IMR-90 (cell line): ENCODE measurements at regions not wholly inside any gene's neighbourhood (a gene's known extent, or its start where the extent isn't known, plus 50 kb on each side); places are given as distances from the start of the nearest gene placed in this dataset.

ENCODE experiments used
- ATAC-seq: fragments of 200-7000 bp; cut with Tn5 transposase; 2 replicates; pipeline ENCODE4 v1.9.1; 2020; ENCODE audit warnings: low read depth, mild to moderate bottlenecking, moderate library complexity
- BruUV-seq: library from RNA; stranded (reverse); fragments of 400-500 nt; replicated peaks from 2 replicates; lab custom pipeline; 2021; lab: Mats Ljungman, UMichigan
- CTCF ChIA-PET: fragments of 300-600 bp; formaldehyde crosslinking; extraction: SDS; loops from one replicate; lab custom pipeline; 2021; ENCODE audit warnings: antibody characterized with exemption; lab: Yijun Ruan, JAX
- POLR2A ChIA-PET: fragments of 300-600 bp; sonication (Branson Sonifier 250); formaldehyde crosslinking; loops from one replicate; lab custom pipeline; 2022; ENCODE audit warnings: antibody characterized with exemption; ENCODE audit not compliant: unreplicated experiment; lab: Charles Lee
- DNase-seq: peaks from one replicate; pipeline ENCODE4 v3.0.0; 2013
- H2AFZ ChIP-seq: replicated peaks from 2 replicates; pipeline ENCODE3; 2013; ENCODE audit warnings: low read length, mild to moderate bottlenecking; ENCODE audit not compliant: poor library complexity
- H2AK5ac ChIP-seq: 2 replicates; pipeline ENCODE4 v1.6.1; 2013; ENCODE audit warnings: low read depth, low read length, inconsistent platforms
- H2AK9ac ChIP-seq: replicated peaks from 2 replicates; pipeline ENCODE3; 2013; ENCODE audit warnings: mild to moderate bottlenecking, low read depth, low read length, moderate library complexity; ENCODE audit not compliant: poor library complexity
- H2BK120ac ChIP-seq: 2 replicates; pipeline ENCODE4 v1.6.1; 2013; ENCODE audit warnings: low read depth, low read length, inconsistent platforms
- H2BK15ac ChIP-seq: 3 replicates; pipeline ENCODE4 v1.6.1; 2013; ENCODE audit warnings: low read depth, low read length, inconsistent platforms
- H2BK20ac ChIP-seq: 2 replicates; pipeline ENCODE4 v1.6.1; 2013; ENCODE audit warnings: low read depth, mild to moderate bottlenecking, inconsistent platforms, low read length, moderate library complexity
- H2BK5ac ChIP-seq: 2 replicates; pipeline ENCODE4 v1.6.1; 2013; ENCODE audit warnings: mild to moderate bottlenecking, low read depth, low read length, inconsistent platforms; ENCODE audit not compliant: poor library complexity, severe bottlenecking
- H3K14ac ChIP-seq: replicated peaks from 2 replicates; pipeline ENCODE4 v1.6.1; 2013; ENCODE audit warnings: low read depth, low read length, inconsistent platforms
- H3K18ac ChIP-seq: 2 replicates; pipeline ENCODE4 v1.6.1; 2013; ENCODE audit warnings: low read depth, low read length, control low read depth
- H3K23ac ChIP-seq: 2 replicates; pipeline ENCODE4 v1.6.1; 2013; ENCODE audit warnings: low read depth, low read length, inconsistent platforms
- H3K27ac ChIP-seq: 2 replicates; pipeline ENCODE4 v1.5.1; 2013; ENCODE audit warnings: mild to moderate bottlenecking, control low read depth, low read length; ENCODE audit not compliant: insufficient read depth
- H3K27me3 ChIP-seq: 2 replicates; pipeline ENCODE4 v1.6.1; 2013; ENCODE audit warnings: low read length; ENCODE audit not compliant: control insufficient read depth, insufficient read depth
- H3K36me3 ChIP-seq: 2 replicates; pipeline ENCODE4 v1.6.1; 2013; ENCODE audit warnings: low read length, mixed read lengths; ENCODE audit not compliant: control insufficient read depth, insufficient read depth
- H3K4ac ChIP-seq: 2 replicates; pipeline ENCODE4 v1.6.1; 2013; ENCODE audit warnings: low read depth, low read length, inconsistent platforms
- H3K4me1 ChIP-seq: 2 replicates; pipeline ENCODE4 v1.6.1; 2013; ENCODE audit warnings: low read length, mixed read lengths; ENCODE audit not compliant: control insufficient read depth, insufficient read depth
- H3K4me2 ChIP-seq: 2 replicates; pipeline ENCODE4 v1.6.1; 2013; ENCODE audit warnings: low read depth, mild to moderate bottlenecking, control low read depth, low read length, moderate library complexity
- H3K4me3 ChIP-seq: 2 replicates; pipeline ENCODE4 v1.5.1; 2013; ENCODE audit warnings: low read depth, mild to moderate bottlenecking, control low read depth, low read length, moderate library complexity; ENCODE audit not compliant: insufficient read depth
- H3K56ac ChIP-seq: 2 replicates; pipeline ENCODE4 v1.6.1; 2013; ENCODE audit warnings: low read length, inconsistent platforms; ENCODE audit not compliant: insufficient read depth; ENCODE audit errors: extremely low read depth
- H3K79me1 ChIP-seq, 2 experiments: 2 replicates each; pipeline ENCODE4 v1.6.1; 2013; ENCODE audit warnings: low read length in 2 of 2, inconsistent platforms in 1 of 2, low read depth in 1 of 2
- H3K9ac ChIP-seq: 2 replicates; pipeline ENCODE4 v1.6.1; 2013; ENCODE audit warnings: low read depth, low read length, control low read depth
- H3K9me1 ChIP-seq: 2 replicates; pipeline ENCODE4 v1.6.1; 2013; ENCODE audit warnings: low read length, inconsistent platforms; ENCODE audit not compliant: insufficient read depth
- H3K9me3 ChIP-seq: 2 replicates; pipeline ENCODE4 v1.6.1; 2013; ENCODE audit warnings: low read length; ENCODE audit not compliant: control insufficient read depth, insufficient read depth
- H4K20me1 ChIP-seq: 2 replicates; pipeline ENCODE4 v1.6.1; 2013; ENCODE audit warnings: low read length, inconsistent platforms; ENCODE audit not compliant: insufficient read depth
- H4K5ac ChIP-seq: 2 replicates; pipeline ENCODE4 v1.6.1; 2013; ENCODE audit warnings: mild to moderate bottlenecking, low read depth, low read length, control low read depth
- H4K8ac ChIP-seq, 2 experiments: 2 replicates each; pipeline ENCODE4 v1.6.1; 2013; ENCODE audit warnings: low read depth in 2 of 2, low read length in 2 of 2, control low read depth in 1 of 2, inconsistent platforms in 1 of 2
- H4K91ac ChIP-seq: 2 replicates; pipeline ENCODE4 v1.6.1; 2013; ENCODE audit warnings: low read depth, low read length, inconsistent platforms; ENCODE audit not compliant: insufficient read depth
- BHLHE40 ChIP-seq: fragments of 150-350 bp; IDR thresholded peaks from 2 replicates; pipeline ENCODE4 v1.6.1; 2016; ENCODE audit warnings: mild to moderate bottlenecking, low read depth, low read length
- CEBPB ChIP-seq: IDR thresholded peaks from 2 replicates; pipeline ENCODE4 v1.6.1; 2012; ENCODE audit warnings: low read depth, low read length, improper control_type of control experiment
- CHD1 ChIP-seq: IDR thresholded peaks from 2 replicates; pipeline ENCODE4 v1.6.1; 2012; ENCODE audit warnings: low read depth, low read length, improper control_type of control experiment
- FOS ChIP-seq: fragments of 150-350 bp; IDR thresholded peaks from 2 replicates; pipeline ENCODE4 v1.6.1; 2016; ENCODE audit warnings: low read depth, low read length
- MAFK ChIP-seq: IDR thresholded peaks from 2 replicates; pipeline ENCODE4 v1.6.1; 2012; ENCODE audit warnings: low read depth, low read length, improper control_type of control experiment
- MAZ ChIP-seq: IDR thresholded peaks from 2 replicates; pipeline ENCODE4 v1.6.1; 2012; ENCODE audit warnings: low read depth, mild to moderate bottlenecking, low read length, improper control_type of control experiment, moderate library complexity, borderline replicate concordance
- MXI1 ChIP-seq: IDR thresholded peaks from 2 replicates; pipeline ENCODE4 v1.6.1; 2012; ENCODE audit warnings: low read depth, mild to moderate bottlenecking, low read length, moderate library complexity, borderline replicate concordance
- NFE2L2 ChIP-seq: fragments of 150-350 bp; IDR thresholded peaks from 2 replicates; pipeline ENCODE4 v1.6.1; 2016; ENCODE audit warnings: low read depth, mild to moderate bottlenecking, low read length
- POLR2A ChIP-seq: IDR thresholded peaks from 2 replicates; pipeline ENCODE4 v1.6.1; 2012; ENCODE audit warnings: mild to moderate bottlenecking, low read depth, low read length
- RAD21 ChIP-seq: IDR thresholded peaks from 2 replicates; pipeline ENCODE4 v1.6.1; 2012; ENCODE audit warnings: low read length, improper control_type of control experiment
- RCOR1 ChIP-seq: IDR thresholded peaks from 2 replicates; pipeline ENCODE4 v1.6.1; 2012; ENCODE audit warnings: mild to moderate bottlenecking, low read length, improper control_type of control experiment; ENCODE audit not compliant: insufficient replicate concordance
- SMC3 ChIP-seq: fragments of 150-350 bp; IDR thresholded peaks from 2 replicates; pipeline ENCODE4 v1.6.1; 2016; ENCODE audit warnings: low read depth, mild to moderate bottlenecking, antibody characterized with exemption, low read length, moderate library complexity
- WGBS, 2 experiments: methylation state at CpG; one replicate each; pipeline versions ENCODE4 v1.1.5 to v1.1.7; 2013; ENCODE audit warnings: missing lambda C conversion rate in 2 of 2; ENCODE audit not compliant: insufficient read length in 1 of 2; ENCODE audit errors: extremely low coverage in 2 of 2; 5-methylcytosine and 5-hydroxymethylcytosine counted together
- dilution Hi-C: fragments of 300-500 bp; cut with HindIII; formaldehyde crosslinking; loops from one replicate; pipeline ENCODE4 v1.14.3; 2018; ENCODE audit warnings: low sequenced_read_pairs; ENCODE audit not compliant: unreplicated experiment
- in situ Hi-C: fragments of 300-500 bp; cut with MboI; formaldehyde crosslinking; loops from 3 replicates; pipeline ENCODE4 v1.14.3; 2019; ENCODE audit warnings: low sequenced_read_pairs, inconsistent platforms, mixed read lengths
- intact Hi-C: fragments of 100-400 bp; cut with micrococcal nuclease; formaldehyde crosslinking; loops from 2 replicates; pipeline ENCODE4 v1.10.0; 2022
- TF ChIP-seq, protein P1 (sequence below): fragments of 150-350 bp; IDR thresholded peaks from 2 replicates; pipeline ENCODE4 v1.6.1; 2017; ENCODE audit warnings: mild to moderate bottlenecking, antibody characterized with exemption, low read length, low read depth
- TF ChIP-seq, protein P2 (sequence below): conservative IDR thresholded peaks from 2 replicates; pipeline ENCODE4 v1.5.1; 2012; ENCODE audit warnings: mild to moderate bottlenecking, low read depth, low read length, improper control_type of control experiment
- TF ChIP-seq, protein P3 (sequence below): fragments of 150-350 bp; IDR thresholded peaks from 2 replicates; pipeline ENCODE4 v1.6.1; 2016; ENCODE audit warnings: low read depth, mild to moderate bottlenecking, low read length, moderate library complexity, borderline replicate concordance

DNA sequence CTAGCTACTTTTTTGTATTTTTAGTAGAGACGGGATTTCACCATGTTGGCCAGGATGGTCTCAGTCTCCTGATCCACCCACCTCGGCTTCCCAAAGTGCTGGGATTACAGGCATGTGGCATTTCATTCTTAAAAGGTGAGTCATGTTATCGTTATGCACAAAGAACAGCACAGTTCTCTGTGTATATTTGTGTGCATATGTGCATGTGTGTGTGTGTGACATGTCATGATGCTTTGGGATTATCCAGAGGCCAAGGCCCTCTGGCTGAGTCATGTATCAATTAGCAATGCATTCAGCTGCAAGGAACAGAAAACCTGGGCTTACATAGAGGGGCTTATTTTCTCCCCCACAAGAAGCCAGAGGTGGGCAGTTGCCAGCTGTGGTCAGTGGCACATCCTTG is 301.7 kb upstream of the KAZN start:
- Histone ChIP-seq H3K4me2 (no peak overlapping the region), H4K91ac (no peak overlapping the region), H3K4me1 (no peaks in the 10 kb centered on the region), H2BK20ac (no peak overlapping the region), H3K27me3 (no peaks in the 10 kb centered on the region; the same call in 1 of the 2 replicates), H2BK120ac (no peak overlapping the region), H3K4ac (no peak overlapping the region), H3K14ac (no peak overlapping the region), H3K23ac (no peak overlapping the region), H3K79me1 (no peaks in the 10 kb centered on the region), H2AFZ (no peak overlapping the region), H4K8ac (no peak overlapping the region), H4K5ac (no peak overlapping the region), H4K20me1 (no peaks in the 10 kb centered on the region), H3K4me3 (no peak overlapping the region), H3K9me1 (no peaks in the 10 kb centered on the region), H3K9ac (no peak overlapping the region), H2AK5ac (no peak overlapping the region), H3K9me3 (peaks cover 7% of the 10 kb centered on the region; the same call in 1 of the 2 replicates), H2BK5ac (no peak overlapping the region), H3K56ac (no peak overlapping the region), H3K36me3 (no peaks in the 10 kb centered on the region), H3K27ac (no peak overlapping the region), H3K18ac (no peak overlapping the region), H2BK15ac (no peak overlapping the region), H2AK9ac (no peak overlapping the region)
- DNase-seq (peak; percentile 11), ATAC-seq (no peak)
- no TSS peak for BruUV-seq
- ChIA-PET POLR2A (no interaction called here), CTCF (no interaction called here)
- dilution Hi-C loops (no loop called here), intact Hi-C loops (no loop called here), in situ Hi-C loops (no loop called here)
- TF ChIP-seq CEBPB (no peak), MAFK (no peak), NFE2L2 (no peak), BHLHE40 (no peak), RAD21 (no peak), SMC3 (no peak), RCOR1 (no peak), MXI1 (no peak), POLR2A (no peak), FOS (no peak), MAZ (no peak), CHD1 (no peak)
- TF ChIP-seq, protein P1, sequence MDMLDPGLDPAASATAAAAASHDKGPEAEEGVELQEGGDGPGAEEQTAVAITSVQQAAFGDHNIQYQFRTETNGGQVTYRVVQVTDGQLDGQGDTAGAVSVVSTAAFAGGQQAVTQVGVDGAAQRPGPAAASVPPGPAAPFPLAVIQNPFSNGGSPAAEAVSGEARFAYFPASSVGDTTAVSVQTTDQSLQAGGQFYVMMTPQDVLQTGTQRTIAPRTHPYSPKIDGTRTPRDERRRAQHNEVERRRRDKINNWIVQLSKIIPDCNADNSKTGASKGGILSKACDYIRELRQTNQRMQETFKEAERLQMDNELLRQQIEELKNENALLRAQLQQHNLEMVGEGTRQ: no peak
- TF ChIP-seq, protein P2, sequence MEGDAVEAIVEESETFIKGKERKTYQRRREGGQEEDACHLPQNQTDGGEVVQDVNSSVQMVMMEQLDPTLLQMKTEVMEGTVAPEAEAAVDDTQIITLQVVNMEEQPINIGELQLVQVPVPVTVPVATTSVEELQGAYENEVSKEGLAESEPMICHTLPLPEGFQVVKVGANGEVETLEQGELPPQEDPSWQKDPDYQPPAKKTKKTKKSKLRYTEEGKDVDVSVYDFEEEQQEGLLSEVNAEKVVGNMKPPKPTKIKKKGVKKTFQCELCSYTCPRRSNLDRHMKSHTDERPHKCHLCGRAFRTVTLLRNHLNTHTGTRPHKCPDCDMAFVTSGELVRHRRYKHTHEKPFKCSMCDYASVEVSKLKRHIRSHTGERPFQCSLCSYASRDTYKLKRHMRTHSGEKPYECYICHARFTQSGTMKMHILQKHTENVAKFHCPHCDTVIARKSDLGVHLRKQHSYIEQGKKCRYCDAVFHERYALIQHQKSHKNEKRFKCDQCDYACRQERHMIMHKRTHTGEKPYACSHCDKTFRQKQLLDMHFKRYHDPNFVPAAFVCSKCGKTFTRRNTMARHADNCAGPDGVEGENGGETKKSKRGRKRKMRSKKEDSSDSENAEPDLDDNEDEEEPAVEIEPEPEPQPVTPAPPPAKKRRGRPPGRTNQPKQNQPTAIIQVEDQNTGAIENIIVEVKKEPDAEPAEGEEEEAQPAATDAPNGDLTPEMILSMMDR: no peak
- TF ChIP-seq, protein P3, sequence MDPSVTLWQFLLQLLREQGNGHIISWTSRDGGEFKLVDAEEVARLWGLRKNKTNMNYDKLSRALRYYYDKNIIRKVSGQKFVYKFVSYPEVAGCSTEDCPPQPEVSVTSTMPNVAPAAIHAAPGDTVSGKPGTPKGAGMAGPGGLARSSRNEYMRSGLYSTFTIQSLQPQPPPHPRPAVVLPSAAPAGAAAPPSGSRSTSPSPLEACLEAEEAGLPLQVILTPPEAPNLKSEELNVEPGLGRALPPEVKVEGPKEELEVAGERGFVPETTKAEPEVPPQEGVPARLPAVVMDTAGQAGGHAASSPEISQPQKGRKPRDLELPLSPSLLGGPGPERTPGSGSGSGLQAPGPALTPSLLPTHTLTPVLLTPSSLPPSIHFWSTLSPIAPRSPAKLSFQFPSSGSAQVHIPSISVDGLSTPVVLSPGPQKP: no peak
- WGBS, 2 experiments: no CpG with 5 or more reads among the region's 3 CpGs
